ENCODE measurements at regions not wholly inside any gene's neighbourhood (a gene's known extent, or its start where the extent isn't known, plus 50 kb on each side); places are given as distances from the start of the nearest gene placed in this dataset.

DNA sequence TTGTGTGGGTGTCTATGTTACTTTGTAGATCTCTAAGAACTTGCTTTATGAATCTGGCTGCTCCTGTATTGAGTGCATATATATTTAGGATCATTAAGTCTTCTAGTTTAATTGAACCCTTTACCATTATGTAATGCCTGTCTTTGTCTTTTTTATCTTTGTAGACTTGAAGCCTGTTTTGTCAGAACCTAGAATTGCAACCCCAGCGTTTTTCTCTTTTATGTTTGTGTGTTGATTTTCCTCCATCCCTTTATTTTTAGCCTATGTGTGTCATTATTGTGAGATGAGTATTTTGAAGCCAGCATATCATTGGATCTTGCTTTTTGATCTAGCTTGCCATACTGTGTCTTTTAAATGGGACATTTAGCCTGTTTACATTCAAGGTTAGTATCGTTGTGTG is 573.2 kb downstream of the BRINP3 start:
- DNase-seq (ENCODE audit: low read depth), result no peak

DNA sequence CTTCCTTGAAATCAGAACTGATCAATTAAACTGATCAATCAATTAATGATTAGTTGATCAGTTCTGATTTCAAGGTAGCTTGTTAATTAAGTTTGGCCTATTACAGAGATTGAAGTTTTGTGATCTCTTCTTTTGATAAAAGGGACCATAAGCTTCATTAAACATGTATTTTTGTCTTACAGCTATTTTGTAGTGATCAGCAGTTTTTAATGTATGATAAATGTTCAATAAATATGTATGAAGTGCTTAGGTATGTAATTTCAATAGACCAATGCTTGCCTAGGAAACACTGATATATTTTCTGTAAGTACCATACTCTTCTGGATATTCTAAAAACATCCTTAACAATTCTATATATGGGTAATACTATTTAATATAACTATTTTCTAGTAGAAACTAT is 569.6 kb downstream of the BRINP3 start:
- DNase-seq (ENCODE audit: low read depth), result no peak

GRCh38 chr1:189921613-189922012 is 556.1 kb downstream of the BRINP3 start:
- DNase-seq (ENCODE audit: low read depth), result no peak

DNA sequence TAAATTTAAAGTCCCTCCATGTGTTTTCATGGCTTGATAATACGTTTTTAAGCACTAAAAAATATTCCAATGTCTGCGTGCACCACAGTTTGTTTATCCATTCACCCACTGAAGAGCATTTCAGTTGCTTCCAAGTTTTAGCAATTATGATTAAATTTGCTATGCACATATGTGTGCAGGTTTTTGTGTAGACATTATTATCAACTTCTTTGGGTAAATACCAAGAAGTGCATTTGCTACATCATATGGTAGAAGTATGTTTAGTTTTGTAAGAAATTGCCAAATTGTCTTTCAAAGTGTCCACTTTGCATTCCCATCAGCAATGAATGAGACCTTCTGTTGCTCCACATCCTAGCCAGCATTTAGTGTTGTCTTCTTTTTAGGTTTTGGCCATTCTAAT is 550.0 kb downstream of the BRINP3 start:
- DNase-seq (ENCODE audit: low read depth), result no peak

DNA sequence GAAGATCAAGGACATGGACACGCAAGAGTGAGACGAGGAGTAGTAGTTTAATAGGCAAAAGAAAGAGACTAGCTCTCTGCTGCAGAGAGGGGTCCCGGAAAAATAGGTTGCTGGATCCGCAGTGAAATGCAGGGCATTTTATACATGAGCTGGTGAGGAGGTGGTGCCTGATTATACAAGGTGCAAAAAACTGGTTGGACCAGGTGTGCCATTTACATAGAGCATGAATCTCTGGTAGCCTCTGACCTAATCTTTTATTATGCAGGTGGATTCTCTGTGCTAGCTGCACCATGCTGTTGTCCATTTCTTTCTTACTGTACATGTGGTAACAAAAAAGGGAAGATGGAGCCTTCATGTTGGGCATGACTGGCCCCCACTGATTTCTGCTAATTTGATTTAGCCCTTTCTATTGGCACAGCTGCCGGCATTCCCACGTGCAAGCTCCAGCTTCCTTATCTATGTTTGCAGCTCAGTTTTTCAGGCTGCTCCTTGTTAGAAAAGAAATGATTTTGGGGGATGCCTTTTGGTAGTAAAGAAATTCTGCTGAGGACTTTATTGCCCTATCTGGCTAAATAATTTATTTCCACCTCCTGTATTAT is 548.1 kb downstream of the BRINP3 start:
- DNase-seq (ENCODE audit: low read depth), result no peak

GRCh38 chr1:189936861-189937260 is 540.8 kb downstream of the BRINP3 start:
- no peak for DNase-seq (ENCODE audit: low read depth)

DNA sequence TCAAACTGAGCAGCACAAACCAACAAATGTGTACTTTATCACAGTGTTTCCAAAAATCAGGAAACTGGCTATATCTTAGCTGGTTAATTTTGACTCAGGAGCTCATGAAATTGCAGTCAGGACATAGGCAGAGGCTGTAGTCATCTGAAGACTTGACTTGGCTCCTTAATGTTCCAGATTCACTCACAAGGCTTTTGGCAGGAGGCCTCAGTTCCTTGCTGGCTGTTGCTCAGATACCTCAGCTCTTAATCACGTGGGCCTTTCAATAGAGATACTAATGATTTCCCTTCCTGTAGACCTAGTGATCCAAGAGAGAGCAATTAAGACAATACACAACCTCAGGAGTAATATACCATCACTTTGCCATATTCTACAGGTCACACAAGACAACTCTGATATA is 537.7 kb downstream of the BRINP3 start:
- DNase-seq (ENCODE audit: low read depth), result peak; percentile 3

DNA sequence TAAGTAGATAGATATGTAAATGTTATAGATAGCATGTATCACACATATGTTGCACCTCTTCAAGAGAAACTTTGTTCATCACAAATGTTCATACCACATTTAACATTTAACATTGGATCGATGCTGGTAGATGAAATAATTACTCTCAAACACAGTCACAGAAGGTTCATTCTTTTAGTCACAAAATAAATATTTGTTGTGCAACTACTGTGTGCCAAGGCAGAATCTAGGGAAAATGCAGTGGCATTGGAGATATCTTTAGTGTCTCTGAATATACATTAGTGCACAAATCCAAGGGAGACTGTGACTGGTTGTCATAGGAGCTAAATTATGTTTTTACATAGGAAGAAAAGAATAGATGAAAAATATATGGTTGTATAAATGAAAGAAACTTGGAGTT is 535.7 kb downstream of the BRINP3 start:
- DNase-seq (ENCODE audit: low read depth), result no peak

DNA sequence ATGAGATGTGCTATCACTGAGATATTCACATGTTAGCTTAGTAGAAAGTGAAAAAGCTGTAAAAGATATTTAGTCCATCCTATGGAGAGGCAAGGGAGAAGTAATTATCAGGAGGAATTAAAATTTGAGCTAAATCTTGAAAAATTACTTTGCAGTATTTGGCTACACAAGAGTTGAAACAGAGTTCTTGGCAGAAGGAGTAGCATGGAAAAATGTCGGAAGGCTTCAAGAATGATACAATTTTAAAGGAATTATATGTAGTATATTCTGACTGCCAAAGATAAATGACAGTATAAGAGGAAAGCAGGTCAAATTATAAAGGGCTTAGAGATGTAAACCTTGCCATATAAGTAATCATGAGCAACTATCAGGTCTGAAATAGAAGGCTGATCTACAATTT is 518.9 kb downstream of the BRINP3 start:
- no peak for DNase-seq (ENCODE audit: low read depth)

GRCh38 chr1:189960769-189961168 is 516.9 kb downstream of the BRINP3 start:
- DNase-seq (ENCODE audit: low read depth), result no peak

GRCh38 chr1:189962181-189962580 is 515.5 kb downstream of the BRINP3 start:
- DNase-seq (ENCODE audit: low read depth), result peak; percentile 51

GRCh38 chr1:189970331-189971230 is 507.1 kb downstream of the BRINP3 start:
- DNase-seq (ENCODE audit: low read depth), result no peak

DNA sequence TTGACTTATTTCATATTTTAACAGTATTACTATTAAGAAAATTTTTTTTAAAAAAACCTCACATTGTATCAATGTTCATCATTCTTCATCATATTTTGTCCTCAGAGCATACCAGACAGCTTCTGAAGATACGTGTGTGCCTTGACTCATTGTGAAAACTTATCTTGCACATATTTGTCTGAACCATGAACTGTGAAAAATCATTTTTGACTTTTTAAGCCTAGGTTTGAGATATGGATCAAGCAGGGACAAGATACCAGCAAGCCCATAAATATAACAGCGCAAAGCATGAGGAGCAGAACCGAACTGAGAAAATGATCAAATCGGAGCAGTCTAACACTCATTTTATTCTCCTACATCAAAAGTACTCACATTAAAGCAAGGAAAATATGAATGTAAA is 506.0 kb downstream of the BRINP3 start:
- no peak for DNase-seq (ENCODE audit: low read depth)

GRCh38 chr1:189977184-189977583 is 500.5 kb downstream of the BRINP3 start:
- DNase-seq (ENCODE audit: low read depth), result no peak

DNA sequence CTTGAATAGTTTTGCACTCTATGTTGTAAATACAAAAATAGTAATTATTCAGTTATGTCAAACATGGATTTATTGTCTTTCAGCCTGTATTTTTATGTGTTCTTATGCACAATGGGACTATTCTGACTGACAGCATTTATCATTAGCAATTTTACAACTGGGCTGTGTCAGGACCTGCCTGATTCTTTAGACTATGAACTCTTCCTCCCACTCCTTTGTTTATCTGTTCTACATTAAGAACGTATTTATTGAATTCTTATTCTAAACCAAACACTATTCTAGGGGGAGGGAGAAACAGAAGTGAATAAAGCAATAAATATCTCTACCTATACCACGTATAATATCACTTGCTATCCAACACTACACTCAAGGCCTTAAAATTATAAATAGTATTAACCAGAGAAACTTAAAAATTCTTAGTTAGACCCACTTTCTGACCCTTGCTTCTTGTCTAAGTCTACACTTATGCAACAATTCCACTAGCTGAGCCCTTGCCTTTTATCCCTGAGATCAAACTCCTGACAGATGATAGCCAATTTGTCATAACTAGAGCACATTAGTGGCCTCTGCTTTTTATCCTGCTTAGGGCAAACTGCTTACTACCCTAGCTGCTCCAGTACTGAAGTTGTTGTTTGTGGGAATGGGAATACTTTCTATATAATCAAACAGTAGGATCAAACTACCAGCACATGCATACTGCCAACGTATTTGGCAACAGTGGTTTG is 494.3 kb downstream of the BRINP3 start:
- no peak for DNase-seq (ENCODE audit: low read depth)

- no peak for DNase-seq (ENCODE audit: low read depth)
Measured at GRCh38 chr1:189986516-189986915, 491.1 kb downstream of the BRINP3 start.

- DNase-seq (ENCODE audit: low read depth), result no peak
Measured at GRCh38 chr1:189987509-189987908, 490.2 kb downstream of the BRINP3 start.

DNA sequence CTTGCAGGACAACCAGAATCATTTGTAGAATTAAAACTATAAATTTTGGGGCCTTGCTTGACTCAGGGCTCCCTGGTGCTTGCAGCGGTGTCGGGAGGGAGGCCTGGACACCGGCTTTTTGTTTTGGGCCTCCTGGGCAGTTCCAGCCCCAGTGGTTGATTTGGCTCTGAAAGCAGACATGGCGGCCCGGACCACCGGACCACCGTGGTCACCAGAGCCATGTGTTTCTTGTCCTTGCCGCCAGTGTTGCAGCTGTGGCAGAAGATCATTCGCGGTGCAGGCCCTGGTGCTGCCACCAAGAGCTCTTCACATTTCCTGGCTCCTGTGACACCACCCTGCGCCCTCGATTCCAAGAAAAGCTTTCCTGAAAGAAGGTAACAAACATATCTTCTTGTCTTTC is 484.8 kb downstream of the BRINP3 start:
- no peak for DNase-seq (ENCODE audit: low read depth)

DNA sequence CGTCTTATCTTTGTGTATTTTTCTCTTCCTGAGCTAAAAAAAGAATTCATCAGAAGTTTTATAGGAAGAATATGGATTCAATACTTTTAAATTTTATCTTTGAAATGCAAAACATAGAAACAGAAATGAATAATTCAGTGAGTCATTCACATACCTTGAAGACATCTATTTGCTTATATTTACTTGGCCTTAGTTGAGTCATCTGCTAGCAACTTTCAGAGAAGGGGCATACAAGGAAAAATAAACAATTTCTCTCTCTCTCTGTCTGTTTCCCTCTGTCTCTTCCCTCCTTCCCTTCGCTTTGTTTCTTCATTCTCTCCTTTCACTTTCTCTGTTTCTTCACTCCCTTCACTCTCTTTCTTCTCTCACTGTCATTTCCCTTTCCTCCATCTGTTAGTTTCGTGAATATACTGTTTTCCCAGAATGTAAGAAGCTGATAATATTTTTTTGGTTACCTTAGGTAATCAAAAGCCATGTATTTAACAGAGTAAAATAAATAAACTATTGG is 477.2 kb downstream of the BRINP3 start:
- DNase-seq (ENCODE audit: low read depth), result no peak

- DNase-seq (ENCODE audit: low read depth), result peak; percentile 26
Measured at GRCh38 chr1:190001187-190001586, 476.5 kb downstream of the BRINP3 start.

GRCh38 chr1:190003376-190003775 is 474.3 kb downstream of the BRINP3 start:
- DNase-seq (ENCODE audit: low read depth), result no peak

DNA sequence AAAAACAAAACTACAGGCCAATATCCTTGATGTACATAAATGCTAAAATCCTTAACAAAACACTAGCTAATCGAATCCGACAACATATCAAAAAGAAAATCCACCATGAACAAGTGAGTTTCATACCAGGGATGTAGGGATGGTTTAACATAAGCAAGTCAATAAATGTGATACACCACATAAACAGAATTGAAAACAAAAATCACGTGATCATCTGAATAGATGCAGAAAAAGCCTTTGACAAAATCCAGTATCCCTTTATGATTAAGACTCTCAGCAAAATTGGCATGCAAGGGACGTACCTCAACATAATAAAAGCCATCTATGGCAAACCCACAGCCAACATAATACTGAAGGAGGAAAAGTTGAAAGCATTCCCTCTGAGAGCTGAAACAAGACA is 466.1 kb downstream of the BRINP3 start:
- no peak for DNase-seq (ENCODE audit: low read depth)

Data from HT1080 (cell line).